GM18499 (cell line): ENCODE measurements at regions not wholly inside any gene's neighbourhood (a gene's known extent, or its start where the extent isn't known, plus 50 kb on each side); places are given as distances from the start of the nearest gene placed in this dataset.

ENCODE experiments used
- ATAC-seq: cut with Tn5 transposase; IDR thresholded peaks from one replicate; pipeline ENCODE4 v1.9.1; 2021; ENCODE audit warnings: moderate number of reproducible peaks; ENCODE audit not compliant: insufficient read depth, unreplicated experiment

GRCh38 chr2:18339326-18339725 is 221.1 kb downstream of the RDH14 start:
- ATAC-seq = no peak

- ATAC-seq = no peak
These were observed 223.5 kb downstream of the RDH14 start for GRCh38 chr2:18336975-18337374.

GRCh38 chr2:18332477-18332876 is 228.0 kb downstream of the RDH14 start:
- ATAC-seq = no peak

GRCh38 chr2:18325118-18325517 is 235.3 kb downstream of the RDH14 start:
- ATAC-seq = no peak

- ATAC-seq = no peak
These were observed 240.5 kb downstream of the RDH14 start for GRCh38 chr2:18319987-18320386.

GRCh38 chr2:18317017-18317416 is 243.4 kb downstream of the RDH14 start:
- no peak for ATAC-seq

- no peak for ATAC-seq
These were observed 247.6 kb downstream of the RDH14 start for GRCh38 chr2:18312818-18313217.

GRCh38 chr2:18311420-18312195 is 248.8 kb downstream of the RDH14 start:
- no peak for ATAC-seq

GRCh38 chr2:18309627-18310026 is 250.8 kb downstream of the RDH14 start:
- ATAC-seq = no peak

- no peak for ATAC-seq
These were observed 251.3 kb downstream of the RDH14 start for GRCh38 chr2:18309188-18309587.

GRCh38 chr2:18304849-18305248 is 255.6 kb downstream of the RDH14 start:
- ATAC-seq = no peak

GRCh38 chr2:18301421-18302139 is 258.9 kb downstream of the RDH14 start:
- no peak for ATAC-seq

- ATAC-seq = no peak
These were observed 260.8 kb downstream of the RDH14 start for GRCh38 chr2:18299423-18300212.

GRCh38 chr2:18297534-18298058 is 262.9 kb downstream of the RDH14 start:
- ATAC-seq = no peak

- no peak for ATAC-seq
These were observed 270.1 kb downstream of the RDH14 start for GRCh38 chr2:18290386-18290785.

- no peak for ATAC-seq
These were observed 273.6 kb downstream of the RDH14 start for GRCh38 chr2:18286897-18287296.

- ATAC-seq = no peak
These were observed 276.1 kb downstream of the RDH14 start for GRCh38 chr2:18284331-18284730.

GRCh38 chr2:18282026-18282425 is 278.4 kb downstream of the RDH14 start:
- ATAC-seq = no peak

GRCh38 chr2:18276583-18277075 is 283.8 kb downstream of the RDH14 start:
- ATAC-seq = no peak

GRCh38 chr2:18273205-18273604 is 287.2 kb downstream of the RDH14 start:
- ATAC-seq = no peak

GRCh38 chr2:18272148-18272494 is 288.3 kb downstream of the RDH14 start:
- ATAC-seq = no peak
